HG02973 (cell line): ENCODE measurements at regions not wholly inside any gene's neighbourhood (a gene's known extent, or its start where the extent isn't known, plus 50 kb on each side); places are given as distances from the start of the nearest gene placed in this dataset.
"Not testable (repeated sequence)": the region's sequence is repeated elsewhere in the genome, so short reads cannot be mapped to it uniquely, and the experiment has no call there.

Source experiments
- ATAC-seq: cut with Tn5 transposase; IDR thresholded peaks from one replicate; pipeline ENCODE4 v1.9.1; 2021; ENCODE audit warnings: moderate library complexity; ENCODE audit not compliant: unreplicated experiment

DNA sequence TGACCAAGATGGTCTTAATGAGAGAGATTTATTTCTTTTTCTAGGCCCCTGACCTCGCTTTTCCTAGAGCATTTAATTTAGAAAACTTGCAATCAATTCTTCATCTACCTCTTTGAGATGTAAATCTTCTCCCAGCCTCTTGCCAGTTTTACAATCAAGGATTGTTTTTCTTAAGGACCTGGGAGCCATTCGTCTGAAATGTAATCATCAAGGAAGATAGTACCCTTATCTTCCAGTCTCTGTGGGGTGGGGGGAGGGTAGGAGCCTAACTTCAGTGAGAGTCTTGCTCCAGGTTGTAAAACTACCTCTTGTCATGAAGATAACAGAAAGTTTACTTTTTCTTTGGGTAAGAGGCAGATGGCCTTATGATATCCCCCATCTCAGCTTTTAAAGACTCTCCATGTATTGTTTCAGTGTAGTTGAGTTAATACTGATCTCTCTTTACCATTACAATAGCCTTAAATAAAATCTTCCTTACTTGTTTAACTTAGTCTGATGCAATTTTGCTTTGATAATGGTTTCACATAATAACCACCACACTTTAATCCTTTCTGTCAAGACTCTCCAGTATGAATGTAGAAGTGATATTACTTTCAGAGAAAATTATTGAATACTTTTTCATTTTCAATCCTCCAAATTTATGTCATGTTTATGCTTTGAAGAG lies 110.2 kb upstream of the CPHXL start:
- no peak for ATAC-seq

DNA sequence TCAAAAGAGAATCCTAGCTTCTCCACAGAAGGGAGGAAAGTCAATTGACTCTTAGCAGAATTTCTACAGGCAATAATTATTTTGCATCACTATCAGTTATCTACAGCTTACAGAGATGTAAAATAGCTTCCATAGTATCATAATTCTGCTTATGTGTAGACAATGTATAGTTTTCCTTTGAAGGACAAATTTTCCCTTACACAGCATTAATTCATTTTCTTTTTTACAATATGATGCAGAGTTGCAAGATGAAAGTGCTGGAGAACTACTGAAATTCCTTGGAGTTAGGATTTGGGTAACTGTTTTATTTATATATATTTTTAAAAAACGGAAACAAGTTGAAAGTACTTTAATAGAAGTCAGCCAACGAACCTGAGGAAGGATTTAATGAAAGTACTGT lies 111.0 kb upstream of the CPHXL start:
- ATAC-seq: no peak

DNA sequence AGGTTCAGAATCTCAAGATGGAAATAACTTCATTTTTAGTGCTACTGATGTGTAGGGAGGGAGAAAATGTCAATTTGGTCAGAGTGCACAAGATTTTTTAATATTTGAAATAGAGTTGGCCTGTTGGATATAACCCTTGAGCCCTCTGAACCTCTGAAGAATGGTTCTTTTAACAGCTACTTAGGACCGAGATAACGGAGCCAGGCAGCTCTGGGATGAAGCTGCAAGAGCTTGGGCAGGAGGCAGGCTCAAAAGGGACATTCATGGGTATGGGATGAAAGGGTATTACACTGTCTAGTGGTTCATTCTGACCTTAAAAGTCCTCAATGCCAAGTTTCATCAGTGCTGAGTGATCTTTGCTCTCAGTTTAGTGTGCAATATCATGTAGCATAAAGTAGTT lies 111.4 kb upstream of the CPHXL start:
- ATAC-seq: no peak

DNA sequence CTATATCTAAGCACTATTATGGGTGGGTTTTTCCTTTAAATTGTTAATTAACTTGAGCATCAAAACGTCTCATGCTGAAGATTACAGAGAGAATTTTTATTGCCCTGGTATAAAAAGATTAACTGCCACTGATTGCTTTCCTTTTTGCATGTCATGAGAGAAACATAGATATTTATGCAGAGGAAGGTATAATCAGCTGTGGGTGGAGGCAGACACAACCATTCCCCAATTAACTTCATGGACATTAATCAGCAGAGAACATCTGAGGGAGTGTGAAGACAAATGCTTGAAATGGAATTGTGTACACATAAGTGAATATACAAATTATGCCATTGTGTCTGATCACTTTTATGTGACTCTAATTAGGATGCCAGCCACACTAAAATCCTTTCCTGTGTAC lies 115.2 kb upstream of the CPHXL start:
- no peak for ATAC-seq

DNA sequence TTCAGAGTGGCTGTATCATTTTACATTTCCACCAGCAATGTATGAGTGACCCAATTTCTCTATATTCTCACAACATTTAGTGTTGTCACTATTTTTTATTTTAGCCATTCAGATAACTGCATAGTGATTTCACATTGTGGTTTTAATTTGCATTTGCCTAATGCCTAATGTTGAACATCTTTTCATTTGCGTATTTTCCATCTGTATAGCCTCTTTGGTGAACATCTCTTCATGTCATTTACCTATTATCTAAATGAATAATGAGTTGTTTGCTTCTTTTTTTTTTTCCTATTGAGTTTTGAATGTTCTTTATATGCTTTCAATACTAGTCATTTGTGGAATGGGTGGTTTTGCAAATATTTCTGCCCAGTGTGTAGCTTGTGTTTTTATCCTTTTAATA lies 120.9 kb upstream of the CPHXL start:
- no peak for ATAC-seq

DNA sequence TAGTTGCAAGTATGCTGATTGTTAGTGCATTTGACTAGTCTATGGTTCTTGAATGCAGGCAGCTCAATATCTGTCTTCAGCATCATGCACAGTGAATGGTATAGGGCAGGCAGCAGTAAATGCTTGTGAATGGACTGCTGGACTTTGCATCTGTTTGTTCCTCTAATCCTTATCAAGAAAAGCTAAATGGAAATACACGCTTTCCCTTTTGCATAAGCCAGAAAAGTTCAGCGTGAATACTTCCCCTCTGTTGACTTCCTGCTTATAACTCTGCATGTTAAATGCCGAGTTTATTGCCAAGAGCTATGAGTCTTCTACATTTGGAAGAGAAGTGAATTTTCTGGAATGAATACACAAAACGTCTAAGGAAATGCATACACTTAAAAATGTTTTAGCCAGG lies 127.9 kb upstream of the CPHXL start:
- no peak for ATAC-seq

DNA sequence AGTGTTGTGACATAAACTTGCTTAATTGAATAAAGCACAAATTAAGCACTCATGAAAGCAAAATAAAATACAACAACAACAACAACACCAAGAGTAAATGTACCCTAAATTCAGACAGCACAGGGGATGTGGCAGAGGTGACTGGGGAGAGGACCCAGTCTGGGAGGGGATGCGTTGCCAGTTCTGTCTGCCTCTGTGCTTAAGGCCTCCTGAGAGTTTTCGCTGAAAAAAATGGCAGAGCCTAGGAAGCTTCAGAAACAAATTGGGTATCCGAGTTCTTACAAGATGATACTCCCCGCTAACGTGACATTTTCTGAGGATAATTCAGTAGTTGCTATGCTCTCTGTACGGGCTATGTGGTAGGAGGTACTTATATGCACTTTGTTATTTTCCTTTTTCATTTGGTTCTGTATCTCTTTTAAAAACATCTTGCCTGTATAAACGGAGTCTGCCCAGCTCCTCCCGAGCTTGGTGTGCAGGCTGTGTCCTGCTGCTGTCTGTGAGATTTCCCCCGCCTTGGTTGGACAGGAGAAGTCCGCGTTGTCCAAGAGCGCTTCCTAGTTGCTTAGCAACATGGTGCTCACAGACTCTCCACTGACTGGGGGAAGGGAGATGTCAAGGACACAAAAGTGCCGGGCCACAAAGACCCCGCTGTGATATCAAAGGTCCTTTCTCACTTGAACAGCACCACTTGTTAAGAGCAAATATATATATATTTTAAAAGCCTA lies 134.2 kb upstream of the CPHXL start:
- ATAC-seq: no peak

DNA sequence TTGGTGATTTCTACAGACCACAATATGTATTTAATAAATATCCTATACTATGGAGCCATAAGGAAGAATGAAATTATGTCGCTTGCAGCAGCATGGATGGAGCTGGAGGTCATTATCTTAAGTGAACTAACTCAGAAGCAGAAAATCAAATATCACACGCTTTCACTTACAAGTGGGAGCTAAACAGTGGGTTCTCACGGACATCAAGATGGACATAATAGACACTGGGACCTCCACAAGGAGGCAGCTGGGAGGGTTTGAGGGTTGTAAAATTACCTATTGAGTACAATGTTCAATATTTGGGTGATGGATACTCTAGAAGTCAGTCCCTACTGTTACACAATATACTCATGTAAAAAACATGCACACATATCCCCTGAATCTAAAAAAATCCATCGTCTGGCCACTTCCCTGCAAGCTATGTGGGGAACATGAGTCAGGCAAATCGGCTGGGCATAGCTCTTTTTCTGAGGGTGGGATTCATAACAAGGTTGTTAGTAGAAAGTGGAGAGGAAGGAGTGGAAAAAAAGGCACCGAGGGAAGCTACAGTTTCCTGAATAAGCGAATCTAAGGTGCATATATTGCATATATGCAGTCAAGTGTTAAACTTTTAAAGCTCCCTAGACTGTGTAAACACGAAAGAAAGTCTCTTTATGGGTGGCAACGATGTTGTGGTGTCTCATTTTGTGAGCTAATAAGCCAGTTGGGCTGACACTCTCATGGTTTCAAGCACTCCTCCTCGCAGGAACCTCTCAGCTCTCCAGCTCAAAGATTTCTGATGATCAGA lies 135.2 kb upstream of the CPHXL start:
- no peak for ATAC-seq

DNA sequence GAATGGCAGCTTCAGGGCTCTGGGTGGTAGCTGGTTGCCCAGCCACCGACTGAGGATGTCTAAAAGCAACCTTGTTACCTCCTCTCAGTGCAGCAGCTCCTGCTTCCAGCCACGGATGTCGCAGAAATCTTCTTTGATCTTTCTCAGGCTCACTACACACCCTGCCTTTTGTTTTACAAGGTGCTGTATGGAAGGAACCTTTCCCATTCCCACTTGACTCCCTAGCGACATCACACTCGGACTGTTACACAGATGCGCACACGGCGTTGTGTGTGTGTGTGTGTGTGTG lies 135.8 kb upstream of the CPHXL start:
- no peak for ATAC-seq

DNA sequence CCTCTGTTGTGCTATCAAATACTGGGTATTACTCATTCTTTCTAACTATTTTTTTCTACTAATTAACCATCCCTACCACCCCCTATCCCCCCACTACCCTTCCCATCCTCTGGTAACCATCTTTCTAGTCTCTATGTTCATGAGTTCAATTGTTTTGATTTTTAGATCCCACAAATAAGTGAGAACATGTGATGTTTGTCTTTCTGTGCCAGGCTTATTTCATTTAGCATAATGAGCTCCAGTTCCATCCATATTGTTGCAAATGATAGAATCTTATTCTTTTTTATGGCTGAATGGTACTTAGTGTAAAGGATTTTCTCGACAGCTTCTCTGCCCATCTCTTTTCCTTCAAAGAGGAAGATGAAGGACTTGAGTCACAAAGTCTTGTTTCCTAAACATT lies 138.0 kb upstream of the CPHXL start:
- ATAC-seq: no peak

DNA sequence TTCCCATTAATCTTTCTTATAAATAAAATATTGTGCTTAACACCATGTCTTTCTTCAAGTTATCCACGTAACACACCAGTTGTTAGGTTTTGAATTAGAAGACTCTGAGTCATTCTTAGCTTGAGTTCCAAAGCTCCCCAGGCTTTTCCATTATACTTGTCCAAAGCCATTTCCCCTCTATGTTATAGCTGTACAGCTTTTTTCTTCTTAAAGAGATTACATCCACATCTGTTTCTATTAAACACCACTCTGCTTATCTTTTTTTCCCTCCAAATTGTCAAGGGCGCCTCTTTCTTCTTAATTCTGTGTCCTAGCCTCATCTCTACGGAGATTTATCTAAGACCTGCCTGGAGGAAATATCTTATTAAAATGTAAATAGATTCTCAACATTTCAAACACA lies 139.4 kb upstream of the CPHXL start:
- no peak for ATAC-seq

DNA sequence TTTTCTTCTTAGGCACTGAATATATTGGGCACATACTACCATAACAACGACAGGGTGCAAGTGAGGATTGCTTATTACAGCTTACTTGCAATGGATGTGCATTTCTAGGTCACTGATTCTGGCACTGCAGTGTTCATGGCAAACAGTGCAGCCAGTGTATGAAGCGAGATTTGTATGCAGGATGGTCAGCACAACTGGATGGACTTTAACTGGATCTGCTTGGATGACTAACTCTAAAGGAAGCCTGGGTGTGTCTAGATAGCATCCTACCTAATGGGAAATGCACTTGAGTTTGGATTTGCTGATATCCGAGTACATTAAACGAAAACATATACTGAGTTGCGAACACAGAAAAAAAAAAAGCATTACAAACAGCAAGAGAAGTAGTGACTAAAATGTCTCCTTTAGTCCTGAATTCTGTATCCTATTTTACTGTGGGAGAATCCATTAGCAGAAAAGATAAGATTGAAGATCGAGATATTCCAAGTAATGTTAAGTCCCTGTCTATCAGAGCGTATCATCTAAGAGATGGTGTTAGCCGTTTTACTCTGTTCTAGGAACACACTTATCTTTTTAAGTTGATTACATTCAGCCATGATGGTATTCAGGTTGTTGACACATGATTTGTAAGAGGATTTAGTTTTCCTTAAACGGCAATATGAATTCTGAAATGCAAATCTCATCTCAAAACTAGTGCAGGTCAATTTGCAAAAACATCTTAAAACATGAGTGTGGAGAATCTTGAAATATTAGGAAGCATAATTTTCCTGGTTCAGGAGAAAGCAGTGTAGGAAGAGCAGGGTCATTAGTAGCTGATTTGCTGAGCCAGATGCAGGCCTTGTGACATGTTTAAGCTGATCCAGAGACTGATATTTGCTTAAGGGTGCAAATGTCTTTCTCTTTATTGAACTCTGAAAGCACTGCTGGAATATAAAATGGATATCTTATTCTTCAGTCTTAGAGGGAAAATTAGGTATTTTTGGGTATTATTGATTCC lies 142.6 kb upstream of the CPHXL start:
- no peak for ATAC-seq

DNA sequence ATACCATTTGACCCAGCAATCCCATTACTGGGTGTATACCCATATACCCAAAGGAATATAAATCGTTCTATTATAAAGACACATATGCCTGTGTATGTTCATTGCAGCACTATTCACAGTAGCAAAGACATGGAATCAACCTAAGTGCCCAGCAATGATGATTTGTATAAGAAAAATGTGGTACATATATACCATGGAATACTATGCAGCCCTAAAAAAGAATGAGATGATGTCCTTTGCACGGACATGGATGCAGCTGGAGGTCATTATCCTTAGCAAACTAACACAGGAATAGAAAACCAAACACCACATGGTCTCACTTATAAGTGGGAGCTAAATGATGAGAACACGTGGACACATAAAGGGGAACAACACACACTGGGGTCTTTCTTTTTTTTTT lies 155.0 kb upstream of the CPHXL start:
- ATAC-seq: not testable (repeated sequence)

DNA sequence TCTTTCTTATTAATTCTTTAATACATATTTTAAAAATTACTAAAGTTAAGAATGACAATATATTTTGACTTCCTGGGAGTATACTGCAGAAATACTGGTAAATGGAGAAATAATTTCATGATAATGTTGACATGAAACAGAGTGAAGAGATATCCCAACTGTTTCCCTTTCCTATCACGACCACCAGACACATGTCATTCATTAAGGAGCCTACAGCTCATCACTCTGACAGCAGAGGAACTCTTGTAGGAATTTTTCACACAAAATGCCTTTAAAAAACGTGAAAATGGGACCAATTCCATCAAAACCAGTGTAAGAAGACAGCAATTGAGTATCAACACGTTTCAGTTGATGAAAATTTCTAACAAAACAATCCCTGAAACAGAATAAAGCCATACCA lies 172.9 kb upstream of the CPHXL start:
- ATAC-seq: no peak

DNA sequence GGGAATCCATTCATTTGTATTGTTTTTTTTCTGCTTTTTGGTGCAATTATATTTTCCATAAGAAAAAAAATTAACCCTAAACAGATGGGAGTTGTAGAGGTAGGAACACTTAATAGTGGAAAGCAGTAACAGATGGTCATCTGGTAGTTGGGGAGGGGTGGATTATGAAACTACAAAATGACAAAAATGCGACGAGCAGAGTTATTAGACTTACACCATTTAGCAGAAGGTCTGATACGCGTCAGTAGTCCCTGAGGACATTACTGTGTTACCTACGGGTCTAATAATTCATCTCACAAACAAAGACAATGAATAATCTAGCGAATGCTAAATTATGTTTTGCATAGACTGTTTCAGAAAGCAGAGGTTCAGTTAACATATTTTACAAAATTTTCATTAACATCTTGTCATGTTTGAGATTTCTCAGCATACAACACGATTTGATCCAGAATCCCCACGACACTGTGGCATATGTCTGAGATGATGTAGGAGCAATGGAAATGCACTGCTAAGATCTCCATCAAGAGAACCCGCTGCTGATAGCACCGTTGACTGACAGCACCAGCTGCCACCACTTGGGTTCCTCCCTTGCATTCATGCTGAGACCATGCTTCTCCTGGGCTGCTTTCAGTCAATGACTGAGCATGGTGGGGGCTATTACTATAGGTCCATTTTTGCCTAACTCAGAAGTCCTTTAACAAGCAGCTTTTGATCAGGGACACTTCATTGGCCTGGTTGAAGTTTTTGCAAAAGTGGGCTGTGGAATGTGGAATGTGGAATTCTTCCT lies 182.2 kb upstream of the CPHXL start:
- no peak for ATAC-seq

DNA sequence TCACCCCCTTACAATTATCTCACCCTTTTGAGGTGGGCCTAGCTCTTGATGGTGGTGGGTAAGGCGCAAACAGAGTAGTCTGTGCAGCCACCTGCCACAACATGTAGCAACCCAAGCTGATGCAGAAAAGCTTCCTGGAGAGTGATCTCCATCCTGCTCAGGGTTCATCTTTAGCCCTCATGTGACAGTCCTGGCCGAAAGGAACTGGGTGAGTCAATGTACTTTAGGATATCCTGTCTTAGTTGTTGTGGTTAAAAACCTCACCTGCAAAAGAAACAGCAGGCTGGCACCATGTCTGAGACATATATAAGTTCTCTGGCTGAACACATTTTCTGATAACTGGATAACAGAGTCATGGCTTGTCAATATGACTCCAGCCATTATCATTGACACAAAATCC lies 183.5 kb upstream of the CPHXL start:
- ATAC-seq: no peak

DNA sequence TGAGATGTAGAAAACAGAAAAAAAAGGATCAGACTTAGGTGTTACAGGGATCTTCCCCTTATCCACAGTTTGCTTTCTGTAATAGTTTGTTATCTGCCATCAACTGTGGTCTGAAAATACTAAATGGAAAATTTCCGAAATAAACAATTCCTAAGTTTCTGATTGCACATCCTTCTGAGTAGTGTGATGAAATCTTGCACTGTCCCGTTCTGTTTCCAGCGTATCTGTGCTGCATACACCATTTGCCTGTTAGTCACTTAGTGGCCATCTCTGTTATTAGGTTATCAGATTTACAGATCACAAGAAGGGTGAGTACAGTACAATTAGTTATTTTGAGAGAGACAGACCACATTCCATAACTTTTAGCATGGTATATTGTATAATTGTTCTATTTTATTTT lies 185.6 kb upstream of the CPHXL start:
- no peak for ATAC-seq

DNA sequence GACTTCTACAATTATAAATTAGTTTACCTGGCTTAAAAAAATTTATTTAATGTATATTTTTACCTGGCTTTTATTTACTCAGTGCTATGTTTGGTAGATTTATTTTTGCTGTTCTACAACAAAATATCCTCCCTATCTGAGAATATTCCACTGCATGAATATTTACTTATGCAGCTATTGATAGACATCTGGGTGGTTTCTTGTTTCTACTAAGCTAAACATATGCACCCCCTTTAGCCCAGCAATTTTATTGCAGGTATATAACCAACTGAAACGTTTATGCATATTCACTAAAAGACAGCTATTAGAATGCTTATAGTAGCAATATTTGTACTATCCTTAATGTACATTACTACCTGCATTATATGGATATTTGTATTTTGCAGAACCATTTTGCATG lies 187.7 kb upstream of the CPHXL start:
- ATAC-seq: no peak

DNA sequence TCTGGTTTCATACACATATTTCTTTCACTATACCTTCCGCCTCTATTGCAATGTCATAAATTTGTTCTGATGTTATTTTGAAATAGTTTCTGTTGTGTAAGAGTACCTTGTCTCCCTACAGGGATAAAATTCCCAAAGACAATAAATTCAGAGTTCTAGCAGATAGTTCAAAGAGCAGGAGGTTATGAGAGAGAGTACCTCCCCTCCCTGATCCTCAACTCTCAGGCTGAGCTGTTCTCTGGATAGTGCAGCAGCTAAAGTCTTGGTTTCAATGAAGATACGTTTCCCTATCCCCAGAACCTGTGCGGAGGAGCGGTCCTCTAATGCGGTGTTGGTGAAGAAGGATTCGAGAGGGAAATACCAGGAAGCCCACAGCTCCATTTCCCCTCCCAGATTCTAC lies 190.2 kb upstream of the CPHXL start:
- ATAC-seq: no peak

DNA sequence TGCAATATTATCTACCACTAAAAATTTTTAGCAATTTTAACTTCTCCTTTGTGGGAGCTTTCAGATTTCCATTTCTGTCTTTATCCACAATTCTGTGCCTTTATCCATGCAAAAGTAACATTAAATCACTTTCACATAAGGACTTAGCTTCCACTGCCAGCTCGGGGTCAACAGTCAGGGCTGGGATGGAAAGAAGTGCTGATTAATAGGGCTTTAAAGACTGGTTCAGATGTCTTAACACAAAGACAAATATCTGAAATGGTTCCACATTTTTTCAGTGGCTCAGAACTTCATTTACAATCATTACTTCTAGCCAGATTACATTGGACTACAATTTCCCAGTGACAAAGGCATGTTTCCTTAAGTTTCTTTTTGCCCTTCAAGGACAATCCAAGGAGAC lies 191.8 kb upstream of the CPHXL start:
- ATAC-seq: no peak
